Ascending aorta (tissue), 2 donors: ENCODE measurements at regions not wholly inside any gene's neighbourhood (a gene's known extent, or its start where the extent isn't known, plus 50 kb on each side); places are given as distances from the start of the nearest gene placed in this dataset.
"Not testable (repeated sequence)": the region's sequence is repeated elsewhere in the genome, so short reads cannot be mapped to it uniquely, and the experiment has no call there.

ENCODE experiments used
- DNase-seq, 2 donors: peaks; one replicate each; pipeline ENCODE4 v3.0.0-alpha.2; 2019; ENCODE audit warnings: low spot score in 2 of 2
- H3K27ac ChIP-seq, 2 donors: fragments of 200-600 bp; sonication (generic); one replicate each; pipeline ENCODE4 v1.5.1; 2016 to 2017; ENCODE audit warnings: mild to moderate bottlenecking in 1 of 2
- H3K27me3 ChIP-seq: fragments of 200-600 bp; sonication (generic); one replicate; pipeline ENCODE4 v1.5.1; 2017
- H3K36me3 ChIP-seq, 2 donors: fragments of 200-600 bp; sonication (generic); one replicate each; pipeline ENCODE4 v1.5.1; 2016
- H3K4me1 ChIP-seq, 2 donors: fragments of 200-600 bp; sonication (generic); one replicate each; pipeline ENCODE4 v1.5.1; 2016 to 2017; ENCODE audit warnings: mild to moderate bottlenecking in 1 of 2
- H3K4me3 ChIP-seq, 2 donors: fragments of 200-600 bp; sonication (generic); one replicate each; pipeline ENCODE4 v1.5.1; 2016 to 2017; ENCODE audit warnings: mild to moderate bottlenecking in 1 of 2
- H3K9me3 ChIP-seq, 2 donors: fragments of 200-600 bp; sonication (generic); one replicate each; pipeline ENCODE4 v1.5.1; 2016
- CTCF ChIP-seq, 3 experiments: fragments of 200-600 bp in 2 of 3; fragments of 450-650 bp in 1 of 3; sonication (generic) in 2 of 3; IDR thresholded peaks; one replicate each; pipeline ENCODE4 v1.5.1; 2016 to 2019; ENCODE audit warnings: antibody characterized with exemption in 3 of 3, mild to moderate bottlenecking in 1 of 3, moderate library complexity in 1 of 3
- intact Hi-C: fragments of 100-400 bp; cut with DNase I; formaldehyde crosslinking; loops from one replicate; pipeline ENCODE4 v1.15.1; 2023

GRCh38 chr2:101630224-101630949 is 67.1 kb upstream of the MAP4K4 start:
- Histone ChIP-seq H3K4me1 (no peaks in the 10 kb centered on the region), H3K9me3 (no peaks in the 10 kb centered on the region), H3K27ac (no peak overlapping the region), H3K36me3 (no peaks in the 10 kb centered on the region), H3K4me3 (no peak overlapping the region), H3K27me3 (no peaks in the 10 kb centered on the region)
- no peak for DNase-seq
- intact Hi-C loops, result no loop called here
- no peak for TF ChIP-seq CTCF (IDR thresholded peaks at IDR 0.05)

DNA sequence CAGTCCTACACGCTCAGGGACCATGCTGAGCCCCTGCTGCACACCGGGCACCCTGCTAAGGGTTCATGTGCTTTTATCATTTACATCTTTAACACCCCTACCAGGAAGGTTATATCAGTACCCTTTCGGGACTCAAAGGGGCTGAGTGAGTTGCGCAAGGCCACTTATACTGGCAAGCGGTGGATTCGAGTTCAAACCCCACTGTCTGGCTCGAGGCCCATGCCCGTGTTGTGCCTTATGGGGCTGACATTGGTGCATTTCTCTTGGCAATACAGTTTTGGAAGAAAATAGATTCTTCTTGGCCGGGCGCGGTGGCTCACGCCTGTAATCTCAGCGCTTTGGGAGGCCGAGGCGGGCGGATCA is 69.5 kb upstream of the MAP4K4 start:
- H3K4me1 ChIP-seq, result no peaks in the 10 kb centered on the region
- H3K9me3 ChIP-seq, result no peaks in the 10 kb centered on the region
- H3K4me3 ChIP-seq, result no peak overlapping the region
- no peaks in the 10 kb centered on the region for H3K36me3 ChIP-seq
- H3K27ac ChIP-seq, result no peak overlapping the region
- no peak for TF ChIP-seq CTCF (IDR thresholded peaks at IDR 0.05)
- intact Hi-C loops, result no loop called here
- no peaks in the 10 kb centered on the region for H3K27me3 ChIP-seq
- no peak for DNase-seq

DNA sequence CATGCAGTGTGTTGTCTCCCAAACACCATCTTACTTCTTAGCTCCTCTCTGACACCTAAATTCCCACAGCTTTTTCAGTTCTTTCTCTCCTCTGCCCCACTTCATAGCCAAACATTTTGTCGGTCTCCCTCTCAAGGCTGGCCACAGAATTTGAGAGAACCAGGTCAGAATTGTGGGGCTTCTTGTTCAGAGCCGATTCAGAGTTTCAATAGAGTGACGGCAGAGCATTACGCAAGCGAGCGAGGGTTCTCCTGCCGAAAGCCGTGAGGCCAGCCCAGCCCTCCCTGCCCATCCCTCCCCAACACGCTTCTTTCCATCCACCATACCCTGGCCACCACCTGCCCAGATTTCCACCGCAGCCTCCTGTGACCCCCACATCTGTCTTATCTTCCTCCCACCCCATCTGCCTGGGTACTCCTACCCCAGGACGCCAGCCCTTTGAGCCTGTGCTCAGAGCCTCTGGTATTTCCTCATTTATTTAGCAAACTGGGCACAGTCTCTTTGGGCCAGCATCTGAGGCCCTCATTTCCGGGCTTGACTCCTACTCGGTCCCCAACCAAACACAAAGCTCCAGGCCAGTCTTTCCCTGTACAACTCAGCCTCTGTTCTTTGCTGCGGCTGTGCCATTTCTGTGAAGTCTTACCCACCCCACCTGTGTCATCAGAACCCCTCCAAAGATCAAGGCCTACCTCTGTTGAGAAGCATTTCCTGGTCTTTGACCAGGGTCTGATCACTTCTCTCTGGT is 70.0 kb upstream of the MAP4K4 start:
- H3K36me3 ChIP-seq, result no peaks in the 10 kb centered on the region
- intact Hi-C loops, result no loop called here
- no peak overlapping the region for H3K27ac ChIP-seq
- TF ChIP-seq CTCF (IDR thresholded peaks at IDR 0.05), result no peak
- no peaks in the 10 kb centered on the region for H3K4me1 ChIP-seq
- no peak overlapping the region for H3K4me3 ChIP-seq
- H3K27me3 ChIP-seq, result no peaks in the 10 kb centered on the region
- no peak for DNase-seq
- no peaks in the 10 kb centered on the region for H3K9me3 ChIP-seq

GRCh38 chr2:101625814-101626213 is 71.7 kb upstream of the MAP4K4 start:
- H3K9me3 ChIP-seq, H3K36me3 ChIP-seq, DNase-seq, H3K27ac ChIP-seq, H3K27me3 ChIP-seq, H3K4me1 ChIP-seq, intact Hi-C loops, H3K4me3 ChIP-seq: not testable (repeated sequence)

DNA sequence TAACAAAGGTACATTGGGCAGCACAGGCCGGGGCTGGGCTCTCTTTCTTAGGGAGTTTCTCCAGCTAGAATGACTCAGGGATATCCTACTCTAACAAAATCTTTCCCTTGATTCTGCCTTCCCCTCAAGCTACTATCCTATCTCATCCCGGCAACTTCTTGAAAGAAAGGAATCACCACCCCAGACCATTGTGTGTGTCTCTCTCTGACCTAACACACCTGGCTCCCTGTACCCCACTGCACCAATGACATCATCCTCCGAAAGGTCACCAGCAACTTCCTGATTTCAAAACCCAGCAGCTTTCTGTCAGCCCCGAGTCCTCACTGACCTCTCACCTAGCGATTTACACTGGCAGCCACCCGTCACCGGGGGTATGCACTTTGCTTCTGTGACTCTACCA is 72.1 kb upstream of the MAP4K4 start:
- H3K4me3 ChIP-seq, result no peak overlapping the region
- no peak for TF ChIP-seq CTCF (IDR thresholded peaks at IDR 0.05)

GRCh38 chr2:101624706-101625332 is 72.7 kb upstream of the MAP4K4 start:
- H3K4me1 ChIP-seq, result no peaks in the 10 kb centered on the region
- no peaks in the 10 kb centered on the region for H3K27me3 ChIP-seq
- no peaks in the 10 kb centered on the region for H3K36me3 ChIP-seq
- H3K9me3 ChIP-seq, result no peaks in the 10 kb centered on the region
- no peak for TF ChIP-seq CTCF (IDR thresholded peaks at IDR 0.05)
- H3K4me3 ChIP-seq, result no peak overlapping the region
- no peak overlapping the region for H3K27ac ChIP-seq
- no peak for DNase-seq
- intact Hi-C loops, result no loop called here

More for the DNA sequence above, 72.1 kb upstream of the MAP4K4 start:
- Histone ChIP-seq H3K27ac (no peak overlapping the region), H3K9me3 (no peaks in the 10 kb centered on the region), H3K4me1 (no peaks in the 10 kb centered on the region), H3K36me3 (no peaks in the 10 kb centered on the region), H3K27me3 (no peaks in the 10 kb centered on the region)
- intact Hi-C loops, result no loop called here
- no peak for DNase-seq
